GM21825 (cell line): ENCODE measurements at regions not wholly inside any gene's neighbourhood (a gene's known extent, or its start where the extent isn't known, plus 50 kb on each side); places are given as distances from the start of the nearest gene placed in this dataset.

Experiments
- ATAC-seq: cut with Tn5 transposase; IDR thresholded peaks from one replicate; pipeline ENCODE4 v1.9.1; 2021; ENCODE audit warnings: mild to moderate bottlenecking, moderate library complexity; ENCODE audit not compliant: unreplicated experiment

DNA sequence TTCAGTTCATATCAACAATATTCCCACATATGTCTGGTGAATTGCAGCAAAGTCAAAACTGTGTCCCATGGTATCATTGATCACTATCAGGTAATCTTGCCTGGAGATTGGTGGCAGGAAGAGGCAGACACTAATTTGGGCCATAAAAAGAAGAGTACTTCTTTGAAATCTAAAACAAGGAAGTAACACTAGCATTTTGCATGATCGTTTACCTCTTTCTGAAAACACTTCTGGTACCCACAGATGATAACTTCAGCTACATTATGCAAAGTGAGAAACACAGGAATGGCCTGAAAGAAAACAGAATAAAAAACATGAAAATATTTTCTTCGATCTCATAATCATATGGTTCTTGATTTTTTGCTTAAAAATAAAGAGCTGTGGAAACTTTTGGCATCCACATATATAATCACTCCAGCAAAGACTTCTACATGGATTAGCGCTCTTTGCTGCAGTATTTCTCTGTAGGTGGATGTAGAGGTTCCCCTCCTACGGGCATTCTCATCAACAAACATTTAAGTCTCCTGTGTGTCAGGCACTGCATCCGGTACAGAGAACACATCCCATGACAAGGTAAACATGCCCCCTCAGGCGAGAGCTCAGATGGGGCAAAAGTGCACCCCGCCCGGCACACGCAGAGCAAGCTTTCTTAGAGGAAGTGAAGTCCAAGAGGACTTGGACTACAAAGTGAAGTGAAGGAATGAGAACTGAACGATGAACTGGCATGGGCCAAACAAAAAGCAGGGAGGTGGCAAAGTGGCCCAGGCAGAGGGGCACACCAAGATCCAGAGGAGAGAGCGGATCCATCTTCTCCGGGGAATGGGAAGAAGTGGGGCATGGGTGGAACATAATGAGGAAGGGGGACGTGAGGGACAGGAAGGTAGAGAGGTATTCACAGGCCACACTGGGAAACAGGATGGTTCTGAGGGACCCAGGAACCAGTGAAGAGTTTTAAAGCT is 68.0 kb upstream of the RIOK3 start:
- ATAC-seq = no peak

GRCh38 chr18:23386317-23386716 is 66.8 kb upstream of the RIOK3 start:
- no peak for ATAC-seq

GRCh38 chr18:23387265-23387664 is 65.8 kb upstream of the RIOK3 start:
- no peak for ATAC-seq

DNA sequence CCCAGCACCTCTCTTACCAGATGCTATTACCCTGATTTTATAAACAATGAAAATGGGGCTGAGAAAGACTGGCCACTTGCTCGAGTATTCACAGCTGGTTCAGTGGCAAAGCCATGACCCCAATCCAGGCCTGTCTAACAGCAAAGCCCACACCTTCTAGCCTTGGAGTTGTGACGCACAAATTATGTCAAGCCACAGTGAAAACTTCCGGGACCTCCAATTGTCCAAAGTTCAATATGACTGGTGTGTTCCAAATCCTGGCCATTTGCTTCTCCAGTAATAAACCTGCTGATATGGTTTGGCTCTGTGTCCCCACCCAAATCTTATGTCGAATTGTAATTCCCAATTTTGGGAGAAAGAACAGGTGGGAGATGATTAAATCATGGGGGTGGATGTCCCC is 64.7 kb upstream of the RIOK3 start:
- no peak for ATAC-seq

- ATAC-seq = no peak
Measured at GRCh38 chr18:23391156-23391555, 61.9 kb upstream of the RIOK3 start.

GRCh38 chr18:23397907-23398306 is 55.2 kb upstream of the RIOK3 start:
- ATAC-seq = no peak

- no peak for ATAC-seq
Measured at GRCh38 chr18:23398401-23398800, 54.7 kb upstream of the RIOK3 start.

DNA sequence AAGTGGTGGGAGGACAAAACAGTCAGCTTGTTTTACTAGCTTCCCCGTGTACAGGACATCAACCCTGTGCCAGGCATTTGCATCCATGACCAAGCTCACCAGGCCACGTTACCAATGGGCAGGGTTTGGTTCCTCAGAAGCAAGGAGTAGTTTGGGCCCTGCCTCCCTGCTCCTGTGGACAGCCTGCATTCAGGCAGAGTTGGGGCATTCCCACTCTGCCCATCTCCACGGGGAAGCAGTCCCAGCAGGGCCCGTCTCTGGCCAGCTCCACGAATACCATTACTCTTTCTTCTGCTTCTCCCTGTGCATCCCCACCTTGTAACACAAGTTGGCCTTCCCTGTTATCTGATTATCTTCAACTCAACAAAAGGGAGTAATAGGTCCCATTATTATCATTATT is 54.0 kb upstream of the RIOK3 start:
- no peak for ATAC-seq

DNA sequence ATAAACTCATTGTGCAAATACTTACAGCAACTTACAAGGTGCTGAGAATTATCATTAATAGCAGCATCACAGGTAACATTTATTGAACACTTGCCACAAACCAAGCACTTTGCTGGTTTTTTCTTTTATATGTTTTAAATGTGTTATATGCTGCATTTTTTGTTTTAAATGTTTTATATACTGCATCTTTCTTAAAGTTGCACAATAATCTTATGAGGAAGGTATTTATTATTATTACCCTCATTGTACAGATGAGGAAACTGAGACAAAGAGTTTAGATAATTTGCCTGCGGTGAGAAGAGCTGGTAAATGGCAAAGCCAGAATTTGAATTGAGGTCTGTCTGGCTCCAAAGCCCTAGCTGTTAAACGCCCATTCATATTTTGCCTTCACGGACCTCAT is 52.2 kb upstream of the RIOK3 start:
- ATAC-seq = no peak

GRCh38 chr18:23401400-23402347 is 51.4 kb upstream of the RIOK3 start:
- no peak for ATAC-seq
